ENCODE measurements at regions not wholly inside any gene's neighbourhood (a gene's known extent, or its start where the extent isn't known, plus 50 kb on each side); places are given as distances from the start of the nearest gene placed in this dataset.

GRCh38 chr2:176467595-176467994 is 198.4 kb downstream of the MTX2 start:
- no peak overlapping the region for H3K4me3 ChIP-seq (ENCODE audit: low read depth, low read length)
- TF ChIP-seq CTCF (IDR thresholded peaks at IDR 0.05; ENCODE audit: borderline replicate concordance, insufficient read depth, low read depth, low read length), result no peak

- H3K4me3 ChIP-seq (ENCODE audit: low read depth, low read length), result no peak overlapping the region
- TF ChIP-seq CTCF (IDR thresholded peaks at IDR 0.05; ENCODE audit: borderline replicate concordance, insufficient read depth, low read depth, low read length), result no peak
Measured at GRCh38 chr2:176468457-176469113, 199.3 kb downstream of the MTX2 start.

DNA sequence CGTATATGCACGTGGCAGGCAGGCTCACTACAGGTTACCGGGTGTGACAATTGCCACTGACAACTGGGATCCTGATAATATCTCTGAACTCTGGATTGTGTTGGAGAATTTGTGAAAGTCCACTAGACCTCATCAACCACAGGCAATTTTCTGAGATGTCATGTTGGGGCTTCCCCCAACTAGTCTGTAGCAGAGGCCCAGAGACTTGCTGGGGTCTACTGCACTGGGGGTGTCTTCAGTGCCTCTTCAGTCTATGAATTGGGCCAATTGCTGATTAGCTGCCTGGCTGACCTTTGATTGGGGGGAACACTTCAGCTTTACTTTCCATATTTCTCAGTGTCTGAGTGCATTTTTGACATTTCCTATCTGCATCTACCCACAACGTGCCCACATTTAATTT is 201.5 kb downstream of the MTX2 start:
- H3K4me3 ChIP-seq (ENCODE audit: low read depth, low read length), result no peak overlapping the region
- TF ChIP-seq CTCF (IDR thresholded peaks at IDR 0.05; ENCODE audit: borderline replicate concordance, insufficient read depth, low read depth, low read length), result no peak

- TF ChIP-seq CTCF (IDR thresholded peaks at IDR 0.05; ENCODE audit: borderline replicate concordance, insufficient read depth, low read depth, low read length), result no peak
Measured at GRCh38 chr2:176471949-176472348, 202.7 kb downstream of the MTX2 start.

GRCh38 chr2:176473177-176473576 is 203.9 kb downstream of the MTX2 start:
- H3K4me3 ChIP-seq (ENCODE audit: low read depth, low read length), result no peak overlapping the region

More at GRCh38 chr2:176471949-176472348, 202.7 kb downstream of the MTX2 start:
- no peak overlapping the region for H3K4me3 ChIP-seq (ENCODE audit: low read depth, low read length)

DNA sequence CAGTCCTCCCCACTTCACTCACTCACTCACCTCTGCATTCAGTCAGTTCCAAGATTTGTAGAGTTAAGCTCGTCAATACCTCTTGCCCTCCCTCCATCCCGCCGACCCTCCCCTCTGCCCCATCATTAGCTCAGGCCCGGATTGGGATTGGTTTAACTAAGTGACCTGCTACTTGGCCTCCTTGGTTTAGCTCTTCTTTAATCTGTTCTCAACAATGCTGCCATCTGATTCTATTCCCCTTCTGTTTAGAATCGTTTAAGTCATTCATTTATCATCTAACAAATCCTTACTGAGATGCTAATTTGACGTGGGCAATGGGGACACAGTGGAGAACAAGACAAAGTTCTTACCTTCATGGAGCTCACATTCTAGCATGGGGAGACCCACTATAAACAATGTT is 204.6 kb downstream of the MTX2 start:
- TF ChIP-seq CTCF (IDR thresholded peaks at IDR 0.05; ENCODE audit: borderline replicate concordance, insufficient read depth, low read depth, low read length), result no peak
- no peak overlapping the region for H3K4me3 ChIP-seq (ENCODE audit: low read depth, low read length)

More at GRCh38 chr2:176473177-176473576, 203.9 kb downstream of the MTX2 start:
- TF ChIP-seq CTCF (IDR thresholded peaks at IDR 0.05; ENCODE audit: borderline replicate concordance, insufficient read depth, low read depth, low read length), result no peak

- H3K4me3 ChIP-seq (ENCODE audit: low read depth, low read length), result no peak overlapping the region
- no peak for TF ChIP-seq CTCF (IDR thresholded peaks at IDR 0.05; ENCODE audit: borderline replicate concordance, insufficient read depth, low read depth, low read length)
Measured at GRCh38 chr2:176477336-176477735, 208.1 kb downstream of the MTX2 start.

Data from GM12875 (cell line).